C1 segment of cervical spinal cord (tissue), 14 donors: ENCODE measurements at regions not wholly inside any gene's neighbourhood (a gene's known extent, or its start where the extent isn't known, plus 50 kb on each side); places are given as distances from the start of the nearest gene placed in this dataset.

Source experiments
- DNase-seq, 14 donors: peaks; one replicate each; lab custom pipeline; 2025; lab: John Stamatoyannopoulos, UW

- DNase-seq, result no peak
These were observed 100.7 kb downstream of the ASB7 start for GRCh38 chr15:100703032-100703578.

- DNase-seq, result no peak
These were observed 101.3 kb downstream of the ASB7 start for GRCh38 chr15:100703671-100704070.

- DNase-seq, result no peak
These were observed 102.1 kb downstream of the ASB7 start for GRCh38 chr15:100704281-100705055.

GRCh38 chr15:100705065-100705464 is 102.7 kb downstream of the ASB7 start:
- DNase-seq, result no peak

- no peak for DNase-seq
These were observed 103.5 kb downstream of the ASB7 start for GRCh38 chr15:100705841-100706240.

- DNase-seq, result no peak
These were observed 104.8 kb downstream of the ASB7 start for GRCh38 chr15:100707229-100707628.

GRCh38 chr15:100708916-100709315 is 106.5 kb downstream of the ASB7 start:
- no peak for DNase-seq

GRCh38 chr15:100710222-100710621 is 107.8 kb downstream of the ASB7 start:
- DNase-seq, result no peak

- DNase-seq, result no peak
These were observed 108.5 kb downstream of the ASB7 start for GRCh38 chr15:100710744-100711515.

- DNase-seq, result no peak
These were observed 109.2 kb downstream of the ASB7 start for GRCh38 chr15:100711516-100712021.

- DNase-seq, result no peak
These were observed 109.8 kb downstream of the ASB7 start for GRCh38 chr15:100712226-100712625.

GRCh38 chr15:100713163-100713867 is 110.9 kb downstream of the ASB7 start:
- DNase-seq, result no peak

- DNase-seq, result no peak
These were observed 111.8 kb downstream of the ASB7 start for GRCh38 chr15:100714034-100714748.

- DNase-seq, result no peak
These were observed 112.5 kb downstream of the ASB7 start for GRCh38 chr15:100714749-100715342.

GRCh38 chr15:100715571-100716455 is 113.4 kb downstream of the ASB7 start:
- DNase-seq, result peak in 1 of 14 donors; percentile 27

GRCh38 chr15:100716456-100717085 is 114.2 kb downstream of the ASB7 start:
- no peak for DNase-seq

- no peak for DNase-seq
These were observed 115.2 kb downstream of the ASB7 start for GRCh38 chr15:100717596-100717995.

- no peak for DNase-seq
These were observed 115.9 kb downstream of the ASB7 start for GRCh38 chr15:100718075-100718980.
